ENCODE measurements at regions not wholly inside any gene's neighbourhood (a gene's known extent, or its start where the extent isn't known, plus 50 kb on each side); places are given as distances from the start of the nearest gene placed in this dataset.
"Not testable (repeated sequence)": the region's sequence is repeated elsewhere in the genome, so short reads cannot be mapped to it uniquely, and the experiment has no call there.

DNA sequence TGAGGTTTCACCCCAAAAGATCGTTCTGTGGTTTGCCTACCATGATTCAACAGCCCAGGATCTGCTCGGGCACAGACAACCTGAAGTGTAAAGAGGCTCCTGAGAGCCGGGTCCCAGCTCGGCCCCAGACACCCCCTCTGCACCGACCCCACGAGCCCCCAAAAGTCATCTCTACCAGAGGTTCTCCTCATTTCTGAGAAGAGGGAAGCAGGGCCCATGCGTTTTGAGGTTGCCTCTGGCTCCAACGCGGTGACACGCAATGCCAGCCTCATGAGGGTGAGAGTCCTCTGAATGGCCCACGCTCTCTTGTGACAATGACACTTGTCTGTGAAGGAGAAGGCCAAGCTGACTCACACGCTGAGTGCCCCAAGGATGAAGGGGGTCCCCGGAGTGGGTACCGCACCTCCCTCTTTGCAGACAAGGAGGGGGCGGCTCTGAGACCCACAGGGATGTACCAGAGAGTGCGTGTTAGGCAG lies 153.0 kb upstream of the TPTE start:
- not testable (repeated sequence) for DNase-seq

GRCh38 chr21:10369289-10369688 lies 152.1 kb upstream of the TPTE start:
- DNase-seq, result not testable (repeated sequence)

DNA sequence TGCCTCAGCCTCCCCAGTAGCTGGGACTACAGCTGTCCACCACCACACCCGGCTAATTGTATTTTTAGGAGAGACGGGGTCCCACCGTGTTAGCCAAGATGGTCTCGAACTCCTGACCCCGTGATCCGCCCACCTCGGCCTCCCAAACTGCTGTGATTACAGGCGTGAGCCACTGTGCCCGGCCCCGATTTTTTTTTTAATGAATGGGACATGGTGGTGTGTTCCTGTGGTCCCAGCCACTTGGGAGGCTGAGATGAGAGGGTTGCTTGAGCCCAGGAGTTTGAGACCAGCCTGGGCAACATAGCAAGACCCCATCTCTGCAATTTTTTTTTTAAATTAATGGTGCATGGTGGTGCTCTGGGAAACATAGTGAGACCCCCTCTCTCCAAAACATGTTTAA lies 143.6 kb upstream of the TPTE start:
- DNase-seq, result not testable (repeated sequence)

- not testable (repeated sequence) for DNase-seq
Observed at GRCh38 chr21:10379816-10380215, 141.6 kb upstream of the TPTE start.

- not testable (repeated sequence) for DNase-seq
Observed at GRCh38 chr21:10381687-10382060, 139.7 kb upstream of the TPTE start.

GRCh38 chr21:10382135-10382534 lies 139.2 kb upstream of the TPTE start:
- not testable (repeated sequence) for DNase-seq

- DNase-seq, result not testable (repeated sequence)
Observed at GRCh38 chr21:10382580-10382979, 138.8 kb upstream of the TPTE start.

GRCh38 chr21:10383571-10383970 lies 137.8 kb upstream of the TPTE start:
- DNase-seq, result not testable (repeated sequence)

- not testable (repeated sequence) for DNase-seq
Observed at GRCh38 chr21:10384304-10384861, 137.0 kb upstream of the TPTE start.

GRCh38 chr21:10385202-10385601 lies 136.2 kb upstream of the TPTE start:
- DNase-seq, result not testable (repeated sequence)

- not testable (repeated sequence) for DNase-seq
Observed at GRCh38 chr21:10385898-10386527, 135.4 kb upstream of the TPTE start.

- not testable (repeated sequence) for DNase-seq
Observed at GRCh38 chr21:10387692-10388450, 133.5 kb upstream of the TPTE start.

DNA sequence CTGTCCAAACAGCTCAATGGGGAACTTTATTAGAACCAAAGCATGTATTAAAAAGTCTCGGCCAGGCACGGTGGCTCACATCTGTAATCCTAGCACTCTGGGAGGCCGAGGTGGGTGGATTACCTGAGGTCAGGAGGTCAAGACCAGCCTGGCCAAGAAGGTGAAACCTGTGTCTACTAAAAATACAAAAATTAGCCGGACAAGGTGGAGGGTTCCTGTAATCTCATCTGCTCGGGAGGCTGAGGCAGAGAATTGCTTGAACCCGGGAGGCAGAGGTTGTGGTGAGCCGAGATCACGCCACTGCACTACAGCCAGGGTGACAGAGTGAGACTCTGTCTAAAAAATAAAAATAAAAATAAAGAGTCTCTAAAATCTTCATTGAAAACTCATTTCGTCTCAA lies 132.8 kb upstream of the TPTE start:
- DNase-seq, result not testable (repeated sequence)

DNA sequence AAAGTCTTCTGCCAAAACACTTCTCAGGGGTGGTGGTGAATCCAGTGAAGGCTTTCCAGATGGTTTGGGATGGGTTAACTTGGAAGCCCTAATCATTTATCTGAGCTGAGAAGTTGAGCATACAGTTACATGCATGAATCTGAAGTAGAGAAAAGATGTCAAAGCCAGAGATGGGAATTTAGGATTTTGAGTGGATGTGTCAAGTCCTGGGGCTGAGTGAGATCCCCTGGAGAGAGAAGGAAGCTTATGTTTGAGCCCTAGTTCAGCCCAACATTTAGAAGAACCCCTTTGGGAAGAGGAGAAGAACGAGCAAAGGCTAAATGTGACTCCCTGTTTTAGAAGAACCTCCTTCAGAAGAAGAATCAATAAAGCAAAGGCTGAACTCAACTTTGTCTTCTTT lies 129.1 kb upstream of the TPTE start:
- not testable (repeated sequence) for DNase-seq

- not testable (repeated sequence) for DNase-seq
Observed at GRCh38 chr21:10395963-10396362, 125.4 kb upstream of the TPTE start.

DNA sequence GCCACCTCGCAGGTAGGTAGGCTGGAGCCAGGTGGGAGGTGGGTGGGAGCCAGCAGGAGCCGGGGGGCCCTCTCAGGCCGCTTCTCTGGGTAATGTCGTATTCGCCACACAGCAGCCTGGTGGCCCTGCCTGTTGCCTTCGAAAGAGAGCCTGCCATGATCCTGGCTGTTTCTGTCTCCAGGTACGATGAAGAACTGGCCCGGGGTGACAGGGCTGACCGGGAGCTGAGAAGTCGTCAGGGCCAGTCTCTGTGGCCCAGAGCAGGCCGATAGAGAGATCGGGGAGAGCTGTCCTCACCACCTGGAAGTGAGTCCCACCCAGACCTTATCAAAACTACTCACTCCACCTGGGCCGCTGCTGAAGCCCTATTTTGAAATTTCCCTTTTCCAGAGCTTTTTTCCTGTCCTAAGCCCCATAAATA lies 123.9 kb upstream of the TPTE start:
- not testable (repeated sequence) for DNase-seq

- DNase-seq, result not testable (repeated sequence)
Observed at GRCh38 chr21:10398692-10399489, 122.5 kb upstream of the TPTE start.

- DNase-seq, result not testable (repeated sequence)
Observed at GRCh38 chr21:10400622-10401361, 120.6 kb upstream of the TPTE start.

DNA sequence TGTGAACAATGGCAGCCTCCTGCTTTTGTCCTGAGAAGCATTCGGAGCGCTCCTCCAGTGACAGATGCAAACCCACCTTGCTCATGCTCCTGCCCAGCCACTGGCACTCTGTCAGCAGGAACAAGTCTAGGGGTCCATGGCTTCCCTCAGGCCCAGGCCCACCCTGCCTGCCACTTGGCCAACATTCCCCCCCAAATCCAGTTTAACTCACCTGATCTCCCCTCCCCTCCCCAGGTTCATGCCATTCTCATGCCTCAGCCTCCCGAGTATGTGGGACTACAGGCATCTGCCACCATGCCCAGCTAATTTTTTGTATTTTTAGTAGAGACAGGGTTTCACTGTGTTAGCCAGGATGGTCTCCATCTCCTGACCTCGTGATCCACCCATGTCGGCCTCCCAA lies 118.9 kb upstream of the TPTE start:
- not testable (repeated sequence) for DNase-seq

DNA sequence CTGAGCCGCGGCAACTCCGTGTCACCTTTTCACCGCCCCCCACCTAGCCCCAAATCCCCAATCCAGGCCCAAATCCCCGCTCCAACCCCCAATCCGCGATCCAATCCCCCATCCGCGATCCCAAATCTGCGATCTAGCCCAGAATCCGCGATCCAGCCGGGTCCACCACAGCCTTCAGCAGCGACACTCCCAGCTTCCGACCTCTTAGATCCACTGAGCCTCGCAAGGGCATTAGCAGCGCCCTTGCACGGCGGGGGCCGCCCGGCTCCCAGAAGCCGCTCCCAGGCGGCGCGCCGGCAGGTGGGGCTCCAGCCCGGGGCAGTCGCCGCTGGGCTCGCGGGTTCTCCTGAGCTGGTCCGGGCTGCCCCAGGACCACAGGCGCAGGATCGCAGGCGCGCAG lies 116.1 kb upstream of the TPTE start:
- DNase-seq, result not testable (repeated sequence)

DNA sequence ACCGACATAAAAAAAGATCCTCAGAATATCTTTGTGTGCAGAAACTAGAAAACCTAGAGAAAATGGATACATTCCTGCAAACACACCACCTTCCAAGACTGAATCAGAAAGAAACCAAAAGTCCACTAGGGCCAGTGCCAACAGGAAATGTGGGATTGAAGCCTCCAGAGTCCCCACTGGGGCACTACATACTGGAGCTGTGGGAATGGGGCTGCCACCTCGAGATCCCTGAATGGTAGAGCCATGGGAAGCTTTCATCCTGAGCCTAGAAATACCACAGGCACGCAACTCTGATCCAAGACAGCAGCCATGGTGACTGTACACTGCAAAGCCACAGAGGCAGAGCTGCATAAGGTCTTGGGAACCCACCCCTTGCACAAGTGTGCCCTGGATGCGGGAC lies 111.6 kb upstream of the TPTE start:
- DNase-seq, result not testable (repeated sequence)

- not testable (repeated sequence) for DNase-seq
Observed at GRCh38 chr21:10410354-10410929, 110.9 kb upstream of the TPTE start.

Measured in CD4-positive, alpha-beta T cell treated with Interleukin-17A for 1 hour (primary cell).